ENCODE measurements at regions not wholly inside any gene's neighbourhood (a gene's known extent, or its start where the extent isn't known, plus 50 kb on each side); places are given as distances from the start of the nearest gene placed in this dataset.

GRCh38 chr3:163213838-163214237 is 1717.2 kb downstream of the OTOL1 start:
- dilution Hi-C loops (cut with MboI; ENCODE audit: extremely low pct_ligation_motif_present, low sequenced_read_pairs) (no loop called here), intact Hi-C loops (cut with micrococcal nuclease) (no loop called here)
- no peaks in the 10 kb centered on the region for H3K9me1 ChIP-seq (replicated peaks; ENCODE audit: control insufficient read depth, extremely low read depth, insufficient read depth, low read length)
- no peaks in the 10 kb centered on the region for H3K36me3 ChIP-seq (ENCODE audit: control insufficient read depth in 2 of 2, extremely low read depth in 1 of 2, insufficient read depth in 2 of 2, low read length in 2 of 2)
- H3K27ac ChIP-seq (ENCODE audit: insufficient read depth, low read depth, low read length): no peak overlapping the region
- DNase-seq (ENCODE audit: low read depth, low spot score) (no peak), FAIRE-seq (no peak)
- H3K9me3 ChIP-seq (replicated peaks; ENCODE audit: control insufficient read depth, insufficient read depth, low read length): peaks cover 3% of the 10 kb centered on the region
- TF ChIP-seq POLR2AphosphoS5 (IDR thresholded peaks at IDR 0.05; ENCODE audit: insufficient read depth, low read depth, low read length): no peak
- TF ChIP-seq MYC (IDR thresholded peaks at IDR 0.05; ENCODE audit: low read depth, low read length): no peak
- no peak for TF ChIP-seq GATA2 (IDR thresholded peaks at IDR 0.05; ENCODE audit: insufficient read depth, insufficient read length, low read depth, low read length)
- no peak for TF ChIP-seq CTCF (IDR thresholded peaks at IDR 0.05; ENCODE audit: extremely low read depth in 1 of 2, insufficient read depth in 1 of 2, low read depth in 1 of 2, low read length in 2 of 2)
- TF ChIP-seq POLR2A (IDR thresholded peaks at IDR 0.05; ENCODE audit: low read depth, low read length): no peak
- TF ChIP-seq JUN (IDR thresholded peaks at IDR 0.05; ENCODE audit: borderline replicate concordance, insufficient read depth, insufficient read length, low read depth): no peak
- TF ChIP-seq MAX (IDR thresholded peaks at IDR 0.05; ENCODE audit: insufficient read depth, insufficient read length): no peak
- no peak for TF ChIP-seq FOS (IDR thresholded peaks at IDR 0.05; ENCODE audit: borderline replicate concordance, insufficient read depth, low read length)
- no peak for TF ChIP-seq EZH2 (IDR thresholded peaks at IDR 0.05; ENCODE audit: borderline replicate concordance, low read depth, low read length, severe bottlenecking)
- H3K27me3 ChIP-seq (ENCODE audit: control insufficient read depth in 2 of 2, insufficient read depth in 2 of 2, low read length in 2 of 2): no peaks in the 10 kb centered on the region
- BruUV-seq (replicated peaks): no TSS peak
- no peak overlapping the region for H3K9ac ChIP-seq (replicated peaks; ENCODE audit: extremely low read depth, insufficient read depth, low read length)
- H2AFZ ChIP-seq (ENCODE audit: low read depth, low read length): no peak overlapping the region
- POLR2A ChIA-PET: no interaction called here
- no peak overlapping the region for H3K4me2 ChIP-seq (ENCODE audit: insufficient read depth, low read length)
- no peaks in the 10 kb centered on the region for H3K4me1 ChIP-seq (ENCODE audit: control insufficient read depth, extremely low read depth, insufficient read depth, low read length)
- H3K79me2 ChIP-seq (ENCODE audit: control insufficient read depth, insufficient read depth, low read length): no peaks in the 10 kb centered on the region
- H4K20me1 ChIP-seq (replicated peaks; ENCODE audit: control insufficient read depth, extremely low read depth, insufficient read depth, low read length): no peaks in the 10 kb centered on the region
- H3K4me3 ChIP-seq (replicated peaks in 1 of 3; ENCODE audit: insufficient read depth in 1 of 3, low read depth in 1 of 3, low read length in 3 of 3): no peak overlapping the region
- CTCF ChIA-PET: no interaction called here

Measured in endothelial cell of umbilical vein (primary cell).